ENCODE measurements at regions not wholly inside any gene's neighbourhood (a gene's known extent, or its start where the extent isn't known, plus 50 kb on each side); places are given as distances from the start of the nearest gene placed in this dataset.

- TF ChIP-seq CTCF (IDR thresholded peaks at IDR 0.05; ENCODE audit: low read depth, low read length, missing control alignments) = no peak
- DNase-seq (ENCODE audit: low read depth) = no peak
- H3K4me3 ChIP-seq (ENCODE audit: low read depth, low read length) = no peak overlapping the region
Observed at GRCh38 chr10:29109707-29110571, 178.9 kb upstream of the LYZL1 start.

GRCh38 chr10:29112827-29113615 is 175.8 kb upstream of the LYZL1 start:
- TF ChIP-seq CTCF (IDR thresholded peaks at IDR 0.05; ENCODE audit: low read depth, low read length, missing control alignments) = no peak

GRCh38 chr10:29113616-29113945 is 175.3 kb upstream of the LYZL1 start:
- no peak for DNase-seq (ENCODE audit: low read depth)
- no peak for TF ChIP-seq CTCF (IDR thresholded peaks at IDR 0.05; ENCODE audit: low read depth, low read length, missing control alignments)
- no peak overlapping the region for H3K4me3 ChIP-seq (ENCODE audit: low read depth, low read length)

More at GRCh38 chr10:29112827-29113615, 175.8 kb upstream of the LYZL1 start:
- H3K4me3 ChIP-seq (ENCODE audit: low read depth, low read length) = no peak overlapping the region
- no peak for DNase-seq (ENCODE audit: low read depth)

GRCh38 chr10:29114141-29114540 is 174.7 kb upstream of the LYZL1 start:
- DNase-seq (ENCODE audit: low read depth) = no peak
- no peak overlapping the region for H3K4me3 ChIP-seq (ENCODE audit: low read depth, low read length)
- TF ChIP-seq CTCF (IDR thresholded peaks at IDR 0.05; ENCODE audit: low read depth, low read length, missing control alignments) = no peak

GRCh38 chr10:29117781-29118180 is 171.1 kb upstream of the LYZL1 start:
- TF ChIP-seq CTCF (IDR thresholded peaks at IDR 0.05; ENCODE audit: low read depth, low read length, missing control alignments) = no peak
- DNase-seq (ENCODE audit: low read depth) = no peak

GRCh38 chr10:29119374-29119773 is 169.5 kb upstream of the LYZL1 start:
- no peak overlapping the region for H3K4me3 ChIP-seq (ENCODE audit: low read depth, low read length)
- peak; percentile 52 for TF ChIP-seq CTCF (IDR thresholded peaks at IDR 0.05; ENCODE audit: low read depth, low read length, missing control alignments)
- no peak for DNase-seq (ENCODE audit: low read depth)

More at GRCh38 chr10:29117781-29118180, 171.1 kb upstream of the LYZL1 start:
- no peak overlapping the region for H3K4me3 ChIP-seq (ENCODE audit: low read depth, low read length)
